Esophagus muscularis mucosa (tissue), 4 donors: ENCODE measurements at regions not wholly inside any gene's neighbourhood (a gene's known extent, or its start where the extent isn't known, plus 50 kb on each side); places are given as distances from the start of the nearest gene placed in this dataset.

Experiments
- CTCF ChIP-seq, 3 experiments: fragments of 200-600 bp in 2 of 3; fragments of 450-650 bp in 1 of 3; sonication (generic) in 2 of 3; IDR thresholded peaks; one replicate each; pipeline ENCODE4 v1.5.1; 2017 to 2019; ENCODE audit warnings: antibody characterized with exemption in 3 of 3, mild to moderate bottlenecking in 2 of 3, moderate library complexity in 1 of 3
- EP300 ChIP-seq: sonication (generic); formaldehyde crosslinking; IDR thresholded peaks from one replicate; pipeline ENCODE4 v1.6.1; 2017; ENCODE audit warnings: antibody characterized with exemption
- POLR2A ChIP-seq: fragments of 450-650 bp; IDR thresholded peaks from one replicate; pipeline ENCODE4 v1.6.1; 2017; ENCODE audit warnings: antibody characterized with exemption, moderate library complexity, mild to moderate bottlenecking, low read depth
- POLR2AphosphoS5 ChIP-seq, 2 donors: sonication (generic); formaldehyde crosslinking; IDR thresholded peaks; one replicate each; pipeline ENCODE4 v1.6.1; 2017; ENCODE audit warnings: antibody characterized with exemption in 2 of 2

GRCh38 chr3:34832865-34833508 lies 806.3 kb upstream of the ARPP21 start:
- TF ChIP-seq CTCF (IDR thresholded peaks at IDR 0.05) (no peak), POLR2A (no peak), EP300 (no peak), POLR2AphosphoS5 (IDR thresholded peaks at IDR 0.05) (no peak)
